GM21786 (cell line): ENCODE measurements at regions not wholly inside any gene's neighbourhood (a gene's known extent, or its start where the extent isn't known, plus 50 kb on each side); places are given as distances from the start of the nearest gene placed in this dataset.

ENCODE experiments used
- ATAC-seq: cut with Tn5 transposase; IDR thresholded peaks from one replicate; pipeline ENCODE4 v1.9.1; 2021; ENCODE audit not compliant: unreplicated experiment

DNA sequence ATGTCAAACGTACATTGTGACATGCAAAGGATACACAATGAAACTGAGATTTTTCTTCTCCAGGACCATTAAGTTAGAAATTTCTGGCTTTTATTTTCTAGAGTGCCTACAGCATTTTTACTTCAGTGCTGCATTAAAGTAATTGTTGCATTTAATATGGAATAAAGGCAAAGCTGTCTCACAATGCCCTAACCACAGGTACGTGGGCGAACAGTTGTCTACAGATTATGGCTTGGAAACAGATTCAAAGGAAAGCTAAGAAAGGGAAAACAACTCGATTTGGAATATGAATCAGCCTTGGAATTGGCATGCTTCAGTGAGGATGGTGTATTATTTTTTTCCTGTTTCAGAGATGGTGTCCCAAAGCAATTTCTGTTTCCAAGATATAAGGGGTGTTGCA, 79.1 kb upstream of the TUSC7 start:
- no peak for ATAC-seq

- no peak for ATAC-seq
Measured at GRCh38 chr3:116639641-116640040, 69.9 kb upstream of the TUSC7 start.

DNA sequence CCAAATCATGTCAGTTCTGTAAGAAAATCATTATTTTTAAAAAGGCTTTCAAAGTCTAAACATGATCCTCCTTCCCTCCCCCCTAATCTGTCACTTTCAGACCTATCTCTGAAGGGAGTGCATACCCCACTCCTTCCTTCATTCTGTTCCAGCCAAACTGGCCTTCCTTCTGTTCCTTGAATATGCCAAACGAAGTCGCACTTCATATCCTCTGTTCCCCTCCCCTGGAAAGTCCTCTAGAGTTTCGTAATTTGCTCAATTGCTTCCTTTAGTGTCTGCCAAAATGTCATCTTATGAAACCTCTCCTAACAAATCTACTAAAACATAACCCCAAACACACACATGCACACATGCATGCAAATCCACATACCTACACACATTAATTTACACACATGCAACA, 69.5 kb upstream of the TUSC7 start:
- no peak for ATAC-seq

DNA sequence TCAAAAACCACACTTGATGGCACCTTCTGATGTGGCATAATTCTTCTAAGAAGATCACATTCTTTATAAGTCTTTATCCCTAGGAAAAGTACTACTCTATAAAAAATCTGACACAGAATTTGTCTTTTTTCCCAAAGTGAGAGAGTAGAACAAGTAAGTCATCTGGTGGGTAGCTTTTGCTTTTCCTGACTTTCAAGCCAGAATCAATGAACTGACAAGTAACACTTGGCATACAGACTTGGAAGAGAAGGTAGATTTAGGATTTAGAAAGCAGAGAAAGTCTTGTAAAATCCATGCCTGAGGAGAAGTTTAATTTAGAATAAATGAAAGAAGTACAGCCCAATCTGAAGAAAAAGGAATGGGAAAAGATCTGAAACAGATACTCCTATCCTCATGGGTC, 66.6 kb upstream of the TUSC7 start:
- ATAC-seq, result no peak

DNA sequence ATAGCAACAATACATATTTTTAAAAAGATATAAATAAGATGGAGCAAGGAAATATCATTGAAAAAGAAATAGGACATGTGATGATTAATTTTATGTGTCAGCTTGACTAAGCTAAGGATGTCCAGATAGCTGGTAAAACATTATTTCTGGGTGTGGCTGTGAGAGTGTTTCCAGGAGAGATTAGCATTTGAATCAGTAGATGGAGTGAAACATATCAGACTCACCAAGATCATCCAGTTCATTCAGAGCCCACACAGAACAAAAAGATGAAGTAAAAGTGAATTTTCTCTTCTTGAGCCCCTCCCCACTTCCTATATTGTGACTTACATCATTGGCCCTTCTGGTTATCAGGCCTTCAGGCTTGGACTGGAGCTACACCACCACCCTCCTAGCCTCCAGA, 61.6 kb upstream of the TUSC7 start:
- no peak for ATAC-seq
